PC-9 (cell line): ENCODE measurements at regions not wholly inside any gene's neighbourhood (a gene's known extent, or its start where the extent isn't known, plus 50 kb on each side); places are given as distances from the start of the nearest gene placed in this dataset.

Source experiments
- EZH2 ChIP-seq: fragments of 200-600 bp; sonication (generic); IDR thresholded peaks from 2 replicates; pipeline ENCODE4 v1.8.0; 2017; ENCODE audit warnings: antibody characterized with exemption, low read depth
- TF ChIP-seq, protein P1 (sequence below): fragments of 200-600 bp; sonication (generic); conservative IDR thresholded peaks from 2 replicates; pipeline ENCODE4 v1.6.1; 2017; ENCODE audit warnings: mixed run types, antibody characterized with exemption, mild to moderate bottlenecking, moderate library complexity

DNA sequence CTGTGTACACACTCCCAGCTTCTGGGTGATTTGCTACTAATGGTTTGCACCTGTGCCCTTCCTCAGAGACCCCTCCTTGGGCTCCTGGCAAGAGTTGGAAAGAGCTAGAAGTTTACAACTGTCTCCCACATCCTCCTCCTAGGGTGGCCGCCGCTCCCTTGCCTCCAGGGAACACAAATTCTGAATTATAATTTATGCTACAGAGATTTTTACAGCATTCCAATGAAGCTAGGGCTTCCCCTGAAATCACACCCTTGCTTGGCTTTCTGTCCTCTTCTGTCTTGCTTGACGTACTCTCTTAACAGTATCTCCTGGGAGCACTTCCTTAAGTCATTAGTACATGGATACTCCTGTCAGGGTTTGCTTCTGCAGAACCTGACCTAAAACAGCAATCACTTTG, 180.2 kb downstream of the KCNA5 start:
- TF ChIP-seq, protein P1, sequence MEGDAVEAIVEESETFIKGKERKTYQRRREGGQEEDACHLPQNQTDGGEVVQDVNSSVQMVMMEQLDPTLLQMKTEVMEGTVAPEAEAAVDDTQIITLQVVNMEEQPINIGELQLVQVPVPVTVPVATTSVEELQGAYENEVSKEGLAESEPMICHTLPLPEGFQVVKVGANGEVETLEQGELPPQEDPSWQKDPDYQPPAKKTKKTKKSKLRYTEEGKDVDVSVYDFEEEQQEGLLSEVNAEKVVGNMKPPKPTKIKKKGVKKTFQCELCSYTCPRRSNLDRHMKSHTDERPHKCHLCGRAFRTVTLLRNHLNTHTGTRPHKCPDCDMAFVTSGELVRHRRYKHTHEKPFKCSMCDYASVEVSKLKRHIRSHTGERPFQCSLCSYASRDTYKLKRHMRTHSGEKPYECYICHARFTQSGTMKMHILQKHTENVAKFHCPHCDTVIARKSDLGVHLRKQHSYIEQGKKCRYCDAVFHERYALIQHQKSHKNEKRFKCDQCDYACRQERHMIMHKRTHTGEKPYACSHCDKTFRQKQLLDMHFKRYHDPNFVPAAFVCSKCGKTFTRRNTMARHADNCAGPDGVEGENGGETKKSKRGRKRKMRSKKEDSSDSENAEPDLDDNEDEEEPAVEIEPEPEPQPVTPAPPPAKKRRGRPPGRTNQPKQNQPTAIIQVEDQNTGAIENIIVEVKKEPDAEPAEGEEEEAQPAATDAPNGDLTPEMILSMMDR = no peak
- no peak for TF ChIP-seq EZH2
